ENCODE measurements at regions not wholly inside any gene's neighbourhood (a gene's known extent, or its start where the extent isn't known, plus 50 kb on each side); places are given as distances from the start of the nearest gene placed in this dataset.

DNA sequence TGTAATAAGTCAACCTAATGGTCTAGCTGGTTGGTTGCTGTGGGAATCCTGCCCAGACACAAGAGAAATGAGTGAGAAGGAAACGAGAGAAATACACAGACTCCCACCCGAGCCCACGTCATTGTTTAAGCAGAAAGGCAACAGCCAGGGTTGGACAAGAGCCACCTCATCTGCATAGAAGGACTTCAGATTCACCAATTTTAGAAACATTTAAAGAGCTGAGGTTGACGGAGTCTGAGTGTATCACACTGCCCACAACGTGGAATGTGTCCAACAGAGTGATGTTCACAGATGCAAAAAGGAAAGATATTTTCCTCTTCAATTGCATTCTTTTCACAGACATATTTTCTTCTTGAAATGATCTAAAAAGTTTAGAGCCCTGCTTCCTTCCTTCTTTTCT, 349.5 kb downstream of the AGTPBP1 start:
- no peak for TF ChIP-seq EZH2phosphoT487 (IDR thresholded peaks at IDR 0.05; ENCODE audit: borderline replicate concordance, low read depth, low read length)
- no peak for TF ChIP-seq CTCF (conservative IDR thresholded peaks at IDR 0.05; ENCODE audit: low read length)
